ENCODE measurements at regions not wholly inside any gene's neighbourhood (a gene's known extent, or its start where the extent isn't known, plus 50 kb on each side); places are given as distances from the start of the nearest gene placed in this dataset.

DNA sequence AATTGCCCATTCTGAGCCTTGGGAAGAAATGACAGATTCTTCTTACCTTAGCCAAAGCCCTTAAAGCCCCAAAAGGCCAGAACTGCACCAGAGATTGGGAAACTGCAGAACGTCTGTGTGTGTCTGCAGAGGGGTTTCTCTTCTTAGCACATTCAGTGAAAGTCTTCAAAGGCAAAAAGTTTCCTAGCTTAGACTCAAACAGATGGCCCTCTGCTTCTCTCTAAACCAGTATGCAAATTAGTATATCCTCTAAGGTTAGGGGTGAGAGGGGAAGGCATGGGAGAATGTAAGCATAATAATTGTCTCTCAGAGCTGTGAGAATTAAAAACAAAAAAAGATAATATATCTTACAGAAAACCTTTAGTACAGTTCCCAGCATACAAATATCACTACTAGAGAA is 334.0 kb upstream of the MCTP2 start:
- no peaks in the 10 kb centered on the region for H3K4me1 ChIP-seq (ENCODE audit: control insufficient read depth in 1 of 2, insufficient read depth in 1 of 2, low read depth in 1 of 2, low read length in 1 of 2)
- H3K27ac ChIP-seq, result no peak overlapping the region
- H3K27me3 ChIP-seq, result no peaks in the 10 kb centered on the region
- H3K36me3 ChIP-seq, result no peaks in the 10 kb centered on the region
- no peaks in the 10 kb centered on the region for H3K9me3 ChIP-seq
- no peak overlapping the region for H3K4me3 ChIP-seq (ENCODE audit: low read depth in 1 of 2, low read length in 1 of 2)
- TF ChIP-seq, protein P1, sequence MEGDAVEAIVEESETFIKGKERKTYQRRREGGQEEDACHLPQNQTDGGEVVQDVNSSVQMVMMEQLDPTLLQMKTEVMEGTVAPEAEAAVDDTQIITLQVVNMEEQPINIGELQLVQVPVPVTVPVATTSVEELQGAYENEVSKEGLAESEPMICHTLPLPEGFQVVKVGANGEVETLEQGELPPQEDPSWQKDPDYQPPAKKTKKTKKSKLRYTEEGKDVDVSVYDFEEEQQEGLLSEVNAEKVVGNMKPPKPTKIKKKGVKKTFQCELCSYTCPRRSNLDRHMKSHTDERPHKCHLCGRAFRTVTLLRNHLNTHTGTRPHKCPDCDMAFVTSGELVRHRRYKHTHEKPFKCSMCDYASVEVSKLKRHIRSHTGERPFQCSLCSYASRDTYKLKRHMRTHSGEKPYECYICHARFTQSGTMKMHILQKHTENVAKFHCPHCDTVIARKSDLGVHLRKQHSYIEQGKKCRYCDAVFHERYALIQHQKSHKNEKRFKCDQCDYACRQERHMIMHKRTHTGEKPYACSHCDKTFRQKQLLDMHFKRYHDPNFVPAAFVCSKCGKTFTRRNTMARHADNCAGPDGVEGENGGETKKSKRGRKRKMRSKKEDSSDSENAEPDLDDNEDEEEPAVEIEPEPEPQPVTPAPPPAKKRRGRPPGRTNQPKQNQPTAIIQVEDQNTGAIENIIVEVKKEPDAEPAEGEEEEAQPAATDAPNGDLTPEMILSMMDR (IDR thresholded peaks at IDR 0.05), result no peak

DNA sequence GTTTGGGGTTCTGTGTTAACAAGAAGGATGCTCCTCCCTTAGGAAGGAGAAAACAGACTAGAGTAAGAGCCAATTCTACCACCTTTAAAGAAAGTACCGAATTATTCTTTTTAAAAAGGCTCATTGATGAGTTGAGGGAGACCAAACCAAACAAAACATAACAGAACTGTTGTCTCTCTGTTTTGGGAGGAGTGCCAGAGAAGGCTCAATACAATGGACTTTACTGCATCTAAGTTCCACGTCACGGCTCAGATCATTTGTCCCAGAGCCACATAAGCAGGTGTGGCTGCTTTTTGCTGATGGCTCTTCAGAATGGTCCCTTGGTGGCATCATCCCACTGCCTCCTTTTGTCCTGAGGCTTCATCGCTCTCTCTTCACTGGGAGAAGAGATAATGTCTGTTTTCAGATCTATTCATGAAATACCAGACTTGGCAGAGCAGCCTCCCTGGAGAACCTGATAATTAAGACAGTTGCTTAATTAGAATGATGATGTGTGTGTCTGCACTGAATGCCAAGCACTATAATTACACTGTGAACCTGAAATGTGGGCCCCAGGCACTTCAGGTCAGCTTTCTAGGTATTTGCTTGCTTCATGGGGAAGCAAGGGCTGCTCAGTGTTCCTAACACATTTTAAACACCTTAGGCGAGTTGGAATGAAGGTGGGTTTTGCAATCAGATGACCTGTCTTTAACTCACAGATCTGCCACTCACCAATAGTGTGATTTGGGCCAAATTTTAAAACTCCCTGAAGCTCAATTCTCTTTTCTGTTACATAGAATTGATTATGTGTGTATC is 335.2 kb upstream of the MCTP2 start:
- TF ChIP-seq, protein P1 (IDR thresholded peaks at IDR 0.05), result no peak
- Histone ChIP-seq H3K36me3 (no peaks in the 10 kb centered on the region), H3K27me3 (no peaks in the 10 kb centered on the region), H3K27ac (no peak overlapping the region), H3K4me3 (ENCODE audit: low read depth in 1 of 2, low read length in 1 of 2) (no peak overlapping the region), H3K4me1 (ENCODE audit: control insufficient read depth in 1 of 2, insufficient read depth in 1 of 2, low read depth in 1 of 2, low read length in 1 of 2) (no peaks in the 10 kb centered on the region), H3K9me3 (no peaks in the 10 kb centered on the region)

DNA sequence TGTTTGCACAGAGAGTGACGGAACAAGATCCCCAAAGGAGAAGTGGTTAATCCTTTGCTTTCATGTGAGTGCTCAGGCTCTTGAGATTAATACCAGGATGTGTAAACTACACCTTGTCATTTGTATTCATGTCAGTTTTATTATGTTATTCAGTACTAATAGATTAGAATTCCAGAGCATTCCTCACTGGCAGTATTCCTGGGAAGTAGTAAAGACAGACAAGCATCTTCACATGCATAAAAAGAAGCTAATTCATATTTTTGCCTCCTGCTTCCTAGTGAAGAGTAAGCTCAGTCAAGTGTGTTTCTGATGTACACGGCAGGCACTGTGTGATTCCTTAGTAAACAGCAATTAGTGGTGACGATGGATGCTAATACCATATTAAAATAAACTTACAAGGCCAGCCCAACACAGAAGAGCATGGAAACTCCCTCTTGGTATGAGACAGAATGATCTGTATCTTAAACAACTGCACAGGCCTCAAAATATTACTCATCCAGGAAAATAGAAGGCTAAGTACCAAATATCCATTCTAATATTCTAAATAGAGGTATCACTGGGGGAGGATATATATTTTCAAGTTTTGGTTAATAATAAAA is 336.8 kb upstream of the MCTP2 start:
- Histone ChIP-seq H3K27ac (no peak overlapping the region), H3K4me1 (ENCODE audit: control insufficient read depth in 1 of 2, insufficient read depth in 1 of 2, low read depth in 1 of 2, low read length in 1 of 2) (no peaks in the 10 kb centered on the region), H3K4me3 (ENCODE audit: low read depth in 1 of 2, low read length in 1 of 2) (no peak overlapping the region), H3K9me3 (no peaks in the 10 kb centered on the region), H3K27me3 (no peaks in the 10 kb centered on the region), H3K36me3 (no peaks in the 10 kb centered on the region)
- TF ChIP-seq, protein P1 (IDR thresholded peaks at IDR 0.05), result no peak

DNA sequence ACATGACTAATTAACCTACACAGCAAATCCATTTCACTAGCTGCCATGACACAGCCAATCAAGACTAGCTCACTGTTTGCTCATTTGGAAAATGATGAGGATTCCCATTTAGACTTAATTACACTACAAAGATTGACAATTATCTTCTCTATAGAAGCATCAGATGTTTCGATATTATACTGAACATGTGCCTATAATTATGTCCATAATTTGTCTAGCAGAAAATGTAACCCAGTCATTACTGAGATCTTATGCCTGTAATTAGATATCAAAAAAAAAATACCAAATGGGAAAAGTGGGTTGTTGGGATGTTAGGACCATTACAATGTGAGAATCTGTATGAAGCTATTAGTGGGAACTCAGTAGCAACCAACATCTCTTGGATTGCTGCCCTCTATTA is 344.2 kb upstream of the MCTP2 start:
- TF ChIP-seq, protein P1 (IDR thresholded peaks at IDR 0.05), result no peak
- Histone ChIP-seq H3K36me3 (no peaks in the 10 kb centered on the region), H3K27me3 (no peaks in the 10 kb centered on the region), H3K9me3 (no peaks in the 10 kb centered on the region), H3K27ac (no peak overlapping the region), H3K4me3 (ENCODE audit: low read depth in 1 of 2, low read length in 1 of 2) (no peak overlapping the region), H3K4me1 (ENCODE audit: control insufficient read depth in 1 of 2, insufficient read depth in 1 of 2, low read depth in 1 of 2, low read length in 1 of 2) (no peaks in the 10 kb centered on the region)

DNA sequence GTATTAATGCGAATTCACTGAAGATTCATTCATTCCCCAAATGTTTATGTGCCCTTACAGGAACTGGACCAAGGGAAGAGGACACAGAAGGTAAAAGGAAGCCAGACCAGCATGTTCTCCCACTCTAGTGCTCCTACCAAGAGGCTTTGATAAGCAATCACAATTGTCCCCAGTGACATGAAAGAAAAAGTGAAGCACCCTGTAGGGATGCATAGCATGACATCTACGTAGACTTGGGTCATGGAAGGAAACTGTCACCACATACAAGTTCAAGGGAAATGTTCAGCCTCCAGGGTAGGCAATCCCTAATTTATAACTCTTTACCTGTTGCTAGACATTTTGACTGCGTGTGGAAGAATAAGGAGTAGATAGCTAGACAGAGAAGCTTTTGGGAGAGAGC is 348.6 kb upstream of the MCTP2 start:
- no peaks in the 10 kb centered on the region for H3K9me3 ChIP-seq
- TF ChIP-seq, protein P1 (IDR thresholded peaks at IDR 0.05), result no peak

More for the DNA sequence above, 348.6 kb upstream of the MCTP2 start:
- no peak overlapping the region for H3K4me3 ChIP-seq (ENCODE audit: low read depth in 1 of 2, low read length in 1 of 2)
- no peak overlapping the region for H3K27ac ChIP-seq
- no peaks in the 10 kb centered on the region for H3K27me3 ChIP-seq
- no peaks in the 10 kb centered on the region for H3K4me1 ChIP-seq (ENCODE audit: control insufficient read depth in 1 of 2, insufficient read depth in 1 of 2, low read depth in 1 of 2, low read length in 1 of 2)
- no peaks in the 10 kb centered on the region for H3K36me3 ChIP-seq

Measured in neutrophil (primary cell).